Activated naive CD4-positive, alpha-beta T cell treated with anti-CD3 and anti-CD28 coated beads, Interleukin-2, amount 50 U/mL, for 24 hours (primary cell): ENCODE measurements at regions not wholly inside any gene's neighbourhood (a gene's known extent, or its start where the extent isn't known, plus 50 kb on each side); places are given as distances from the start of the nearest gene placed in this dataset.
"Not testable (repeated sequence)": the region's sequence is repeated elsewhere in the genome, so short reads cannot be mapped to it uniquely, and the experiment has no call there.

Experiments
- H3K27ac Mint-ChIP-seq: one replicate; pipeline ENCODE4 v1.8.0; 2021; ENCODE audit warnings: mild to moderate bottlenecking, mixed read lengths
- H3K27me3 Mint-ChIP-seq: one replicate; pipeline ENCODE4 v1.8.0; 2021; ENCODE audit warnings: mixed read lengths
- H3K36me3 Mint-ChIP-seq: one replicate; pipeline ENCODE4 v1.8.0; 2021; ENCODE audit warnings: mixed read lengths
- H3K4me1 Mint-ChIP-seq: one replicate; pipeline ENCODE4 v1.8.0; 2021; ENCODE audit warnings: mixed read lengths
- H3K4me3 Mint-ChIP-seq: one replicate; pipeline ENCODE4 v1.8.0; 2021; ENCODE audit warnings: mild to moderate bottlenecking, mixed read lengths
- H3K9me3 Mint-ChIP-seq: one replicate; pipeline ENCODE4 v1.8.0; 2021; ENCODE audit warnings: mixed read lengths

DNA sequence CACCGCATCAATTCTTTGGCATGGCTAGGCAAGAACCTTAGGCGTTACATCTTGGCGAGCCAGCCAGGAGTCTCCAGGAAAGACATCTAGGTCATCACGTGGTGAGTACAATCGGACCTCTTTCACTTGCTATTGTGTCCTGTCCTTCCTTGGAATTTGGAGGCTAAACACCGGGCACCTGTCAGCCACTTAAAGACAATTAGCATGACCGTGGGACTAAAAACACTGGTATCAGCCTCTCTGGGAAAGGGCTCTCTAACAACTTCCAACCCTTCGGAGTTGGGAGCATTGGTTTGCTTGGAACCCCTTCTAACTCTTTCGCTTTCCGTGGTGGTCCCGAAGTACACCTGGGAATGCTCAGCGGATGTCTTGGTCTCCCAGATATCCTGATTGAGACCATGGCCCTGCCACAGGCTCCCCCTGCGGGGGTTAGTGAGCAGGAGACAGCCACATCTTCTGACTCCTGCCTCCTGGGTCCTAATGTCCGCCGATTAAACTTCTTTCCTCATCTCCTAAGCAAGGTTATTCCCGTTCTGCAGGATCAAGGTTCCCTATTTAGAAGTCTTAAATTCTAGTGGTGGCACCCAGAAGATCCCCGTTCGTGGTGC lies 971.7 kb downstream of the FSCB start:
- H3K4me3 Mint-ChIP-seq, result no peak overlapping the region
- no peaks in the 10 kb centered on the region for H3K36me3 Mint-ChIP-seq
- H3K27me3 Mint-ChIP-seq, result no peaks in the 10 kb centered on the region
- H3K4me1 Mint-ChIP-seq, result no peaks in the 10 kb centered on the region
- H3K27ac Mint-ChIP-seq, result no peak overlapping the region
- H3K9me3 Mint-ChIP-seq, result peaks cover 14% of the 10 kb centered on the region

DNA sequence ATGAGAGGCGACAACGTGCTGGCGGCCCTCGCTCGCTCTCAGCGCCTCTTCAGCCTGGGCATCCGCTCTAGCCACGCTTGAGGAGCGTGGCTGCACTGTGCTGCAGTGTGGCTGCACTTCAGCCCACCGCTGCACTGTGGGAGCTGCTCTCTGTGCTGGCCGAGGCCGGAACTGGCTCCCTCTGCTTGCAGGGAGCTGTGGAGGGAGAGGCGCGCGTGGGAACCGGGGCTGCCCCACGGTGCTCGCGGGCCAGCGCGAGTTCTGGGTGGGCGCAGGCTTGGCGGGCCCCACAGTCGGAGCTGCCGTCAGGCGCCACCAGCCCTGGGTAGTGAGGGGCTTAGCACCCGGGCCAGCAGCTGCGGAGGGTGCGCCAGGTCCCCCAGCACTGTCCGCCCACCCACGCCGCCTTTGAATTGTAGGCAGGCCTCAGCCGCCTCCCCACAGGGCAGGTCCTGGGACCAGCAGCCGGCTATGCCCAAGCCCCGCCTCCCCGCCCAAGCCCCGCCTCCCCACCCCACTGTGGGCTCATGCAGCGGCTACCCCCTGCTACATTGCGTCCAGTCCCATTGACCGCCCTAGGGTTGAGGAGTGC lies 974.2 kb downstream of the FSCB start:
- Mint-ChIP-seq H3K36me3 (no peaks in the 10 kb centered on the region), H3K4me3 (no peak overlapping the region), H3K27ac (no peak overlapping the region), H3K4me1 (no peaks in the 10 kb centered on the region), H3K27me3 (no peaks in the 10 kb centered on the region), H3K9me3 (peaks cover 13% of the 10 kb centered on the region)

DNA sequence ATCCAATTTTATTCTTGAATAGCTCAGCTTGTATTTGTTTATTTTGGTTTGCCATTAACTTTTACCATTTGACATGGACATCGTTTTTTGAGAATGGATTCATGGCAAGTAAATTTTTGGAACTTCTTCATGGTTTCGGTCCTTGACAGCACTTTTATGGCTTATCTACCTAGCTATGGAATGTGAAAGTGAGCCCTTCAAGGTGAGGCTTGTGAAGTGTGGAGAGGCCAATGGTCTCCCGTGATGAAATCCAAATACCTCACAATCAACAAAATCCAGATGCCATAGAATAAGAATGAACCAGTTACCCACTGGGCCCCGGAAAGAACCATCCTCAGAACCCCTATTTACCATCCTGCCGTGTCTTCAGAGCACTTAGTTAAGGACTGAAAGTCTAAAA lies 978.8 kb downstream of the FSCB start:
- H3K4me3 Mint-ChIP-seq, result no peak overlapping the region
- H3K9me3 Mint-ChIP-seq, result no peaks in the 10 kb centered on the region
- H3K36me3 Mint-ChIP-seq, result no peaks in the 10 kb centered on the region
- H3K4me1 Mint-ChIP-seq, result no peaks in the 10 kb centered on the region
- H3K27me3 Mint-ChIP-seq, result no peaks in the 10 kb centered on the region
- no peak overlapping the region for H3K27ac Mint-ChIP-seq

DNA sequence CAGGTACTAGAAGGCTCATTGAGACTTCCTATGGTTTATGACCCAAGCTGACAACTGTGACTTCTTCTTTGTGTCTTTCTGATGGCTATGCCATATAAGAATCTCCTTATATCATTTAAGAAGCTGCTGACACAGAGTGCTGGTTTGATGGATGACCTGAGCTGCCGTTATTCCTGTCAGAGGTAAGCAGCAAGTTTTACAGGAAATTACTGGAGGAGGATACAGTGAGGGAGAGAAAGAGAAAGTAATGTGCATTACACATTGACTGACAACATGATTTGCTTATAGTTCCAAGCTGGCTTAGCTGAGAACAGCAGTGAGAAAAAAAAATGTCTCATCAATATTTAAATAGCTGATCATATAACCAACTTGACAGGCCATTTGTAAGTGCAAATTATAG lies 981.4 kb downstream of the FSCB start:
- no peaks in the 10 kb centered on the region for H3K9me3 Mint-ChIP-seq
- H3K27me3 Mint-ChIP-seq, result no peaks in the 10 kb centered on the region
- H3K4me3 Mint-ChIP-seq, result no peak overlapping the region
- H3K36me3 Mint-ChIP-seq, result no peaks in the 10 kb centered on the region
- H3K27ac Mint-ChIP-seq, result no peak overlapping the region
- H3K4me1 Mint-ChIP-seq, result no peaks in the 10 kb centered on the region

DNA sequence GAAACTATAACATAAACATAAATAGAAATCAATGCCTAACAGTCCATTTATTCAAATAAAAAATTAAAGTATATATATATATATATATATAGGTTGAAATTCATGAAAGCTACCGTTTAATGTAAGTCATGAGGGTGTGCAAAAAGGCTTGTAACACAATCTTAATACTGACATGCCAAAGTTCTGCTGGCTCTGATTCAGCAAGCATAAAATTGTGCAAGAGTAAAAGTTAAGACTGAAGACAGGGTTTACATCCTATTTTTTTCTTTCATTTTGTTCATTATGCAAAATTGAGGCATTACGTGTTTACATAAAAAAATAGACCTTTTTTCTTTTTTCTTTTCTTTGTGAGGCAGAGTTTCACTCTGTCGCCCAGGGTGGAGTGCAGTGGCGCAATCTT lies 984.2 kb downstream of the FSCB start:
- Mint-ChIP-seq H3K4me1 (no peaks in the 10 kb centered on the region), H3K36me3 (no peaks in the 10 kb centered on the region), H3K27ac (no peak overlapping the region), H3K9me3 (no peaks in the 10 kb centered on the region), H3K27me3 (no peaks in the 10 kb centered on the region), H3K4me3 (no peak overlapping the region)

DNA sequence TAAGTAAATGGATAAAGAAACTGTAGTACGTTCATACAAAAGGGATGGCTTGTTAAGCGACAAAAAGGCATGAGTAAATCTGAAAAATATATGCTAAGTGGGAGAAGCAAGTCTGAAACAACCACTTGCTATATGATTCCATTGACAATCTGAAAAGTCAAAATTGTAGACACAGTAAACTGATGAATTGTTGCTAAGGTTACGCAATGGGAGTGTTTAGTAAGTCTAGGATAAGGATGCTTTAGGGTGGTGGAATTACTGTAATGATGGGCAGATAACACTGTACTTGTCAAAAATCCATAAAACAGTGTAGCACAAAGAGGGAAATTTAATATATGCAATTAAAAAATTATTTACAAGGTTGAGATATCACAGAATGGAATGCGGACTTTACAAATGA lies 984.9 kb downstream of the FSCB start:
- Mint-ChIP-seq H3K4me1 (no peaks in the 10 kb centered on the region), H3K9me3 (peaks cover 4% of the 10 kb centered on the region), H3K36me3 (no peaks in the 10 kb centered on the region), H3K27me3 (no peaks in the 10 kb centered on the region), H3K4me3 (no peak overlapping the region), H3K27ac (no peak overlapping the region)

DNA sequence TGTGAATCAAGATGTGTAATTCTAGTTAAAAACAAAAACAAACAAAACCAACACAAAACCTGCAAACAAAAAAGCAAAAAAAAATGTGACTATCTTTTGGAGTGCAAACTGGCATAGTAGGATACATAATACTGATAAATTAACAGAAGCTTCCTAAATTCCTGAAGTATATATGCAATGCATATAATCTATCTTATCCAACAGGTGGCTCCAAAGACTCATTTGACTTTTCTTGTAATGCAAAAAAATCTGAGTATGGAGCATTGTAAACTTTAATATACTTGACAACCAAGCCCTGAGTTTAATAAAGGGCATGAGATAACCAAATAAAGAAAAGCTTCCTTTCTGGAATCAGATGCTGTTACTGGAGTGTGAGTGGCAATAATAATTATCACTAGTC lies 1003.6 kb downstream of the FSCB start:
- Mint-ChIP-seq H3K9me3 (no peaks in the 10 kb centered on the region), H3K4me3 (no peak overlapping the region), H3K27ac (no peak overlapping the region), H3K4me1 (no peaks in the 10 kb centered on the region), H3K36me3 (no peaks in the 10 kb centered on the region), H3K27me3 (no peaks in the 10 kb centered on the region)

DNA sequence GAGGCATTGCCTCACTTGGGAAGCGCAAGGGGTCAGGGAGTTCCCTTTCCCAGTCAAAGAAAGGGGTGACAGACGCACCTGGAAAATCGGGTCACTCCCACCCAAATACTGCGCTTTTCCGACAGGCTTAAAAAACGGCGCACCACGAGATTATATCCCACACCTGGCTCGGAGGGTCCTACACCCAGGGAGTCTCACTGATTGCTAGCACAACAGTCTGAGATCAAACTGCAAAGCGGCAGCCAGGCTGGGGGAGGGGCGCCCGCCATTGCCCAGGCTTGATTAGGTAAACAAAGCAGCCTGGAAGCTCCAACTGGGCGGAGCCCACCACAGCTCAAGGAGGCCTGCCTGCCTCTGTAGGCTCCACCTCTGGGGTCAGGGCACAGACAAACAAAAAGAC lies 1014.7 kb downstream of the FSCB start:
- not testable (repeated sequence) for H3K27me3 Mint-ChIP-seq, H3K4me1 Mint-ChIP-seq, H3K9me3 Mint-ChIP-seq, H3K4me3 Mint-ChIP-seq, H3K36me3 Mint-ChIP-seq, H3K27ac Mint-ChIP-seq

DNA sequence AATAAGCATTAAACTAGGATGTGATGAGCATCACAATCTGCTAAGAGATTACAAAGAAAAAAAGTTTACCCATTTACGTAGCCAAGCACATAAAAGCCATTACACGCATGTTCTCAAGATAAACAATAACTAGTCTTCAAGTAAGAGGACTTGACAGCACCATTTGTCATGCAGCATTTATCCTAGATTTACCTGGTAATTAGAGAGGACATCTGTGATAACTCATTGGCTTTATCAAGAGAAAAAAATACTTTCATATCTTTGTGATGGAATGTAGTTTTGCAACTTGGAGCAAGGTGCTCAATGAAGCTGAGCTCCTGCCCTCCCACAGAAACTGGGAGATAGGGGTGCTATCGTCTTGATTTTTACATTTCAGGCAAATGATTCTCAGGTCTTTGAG lies 1023.7 kb downstream of the FSCB start:
- H3K4me3 Mint-ChIP-seq, result no peak overlapping the region

DNA sequence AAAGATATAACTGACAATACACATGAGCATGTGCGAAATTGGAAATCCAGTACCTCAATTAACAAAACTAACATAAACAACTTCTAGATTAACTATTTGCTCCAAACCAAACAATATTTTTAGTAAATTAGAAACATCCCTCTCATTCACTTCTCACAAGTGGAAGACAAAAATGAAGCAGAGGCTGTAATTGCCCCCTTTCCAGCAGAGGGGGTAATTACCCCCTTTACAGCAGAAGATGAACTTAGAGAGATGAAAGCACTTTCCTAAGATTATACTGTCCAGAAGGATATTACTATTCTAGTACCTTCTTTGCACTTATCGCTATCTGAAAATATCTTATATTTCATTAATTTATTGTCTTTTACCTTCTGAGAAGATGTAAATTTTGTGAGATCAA lies 1025.2 kb downstream of the FSCB start:
- Mint-ChIP-seq H3K4me3 (no peak overlapping the region), H3K27ac (no peak overlapping the region), H3K36me3 (no peaks in the 10 kb centered on the region), H3K9me3 (peaks cover 4% of the 10 kb centered on the region), H3K4me1 (no peaks in the 10 kb centered on the region), H3K27me3 (no peaks in the 10 kb centered on the region)

More for the DNA sequence above, 1023.7 kb downstream of the FSCB start:
- no peaks in the 10 kb centered on the region for H3K36me3 Mint-ChIP-seq
- peaks cover 4% of the 10 kb centered on the region for H3K9me3 Mint-ChIP-seq
- no peak overlapping the region for H3K27ac Mint-ChIP-seq
- H3K4me1 Mint-ChIP-seq, result no peaks in the 10 kb centered on the region
- no peaks in the 10 kb centered on the region for H3K27me3 Mint-ChIP-seq

DNA sequence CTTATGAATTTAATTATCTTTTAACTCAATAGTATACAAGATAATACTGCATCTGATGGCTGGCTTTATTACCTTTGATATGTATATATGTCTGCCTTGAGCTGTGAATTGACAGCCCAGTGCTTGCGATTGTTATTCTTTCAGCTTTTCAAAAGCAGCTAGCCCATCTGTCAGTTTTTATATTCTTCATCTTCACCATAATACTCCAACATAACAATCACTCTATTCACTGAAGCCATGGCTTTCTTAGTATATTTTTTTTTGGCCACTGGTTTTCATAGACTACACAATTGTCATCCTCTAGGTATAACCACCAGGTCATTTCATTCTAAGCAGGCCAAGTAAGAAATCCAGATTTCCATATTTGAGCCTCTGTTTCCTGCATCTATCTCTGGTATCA lies 1026.1 kb downstream of the FSCB start:
- H3K4me1 Mint-ChIP-seq, result no peaks in the 10 kb centered on the region
- no peak overlapping the region for H3K4me3 Mint-ChIP-seq
- no peaks in the 10 kb centered on the region for H3K27me3 Mint-ChIP-seq
- no peak overlapping the region for H3K27ac Mint-ChIP-seq
- no peaks in the 10 kb centered on the region for H3K36me3 Mint-ChIP-seq
- peaks cover 7% of the 10 kb centered on the region for H3K9me3 Mint-ChIP-seq

DNA sequence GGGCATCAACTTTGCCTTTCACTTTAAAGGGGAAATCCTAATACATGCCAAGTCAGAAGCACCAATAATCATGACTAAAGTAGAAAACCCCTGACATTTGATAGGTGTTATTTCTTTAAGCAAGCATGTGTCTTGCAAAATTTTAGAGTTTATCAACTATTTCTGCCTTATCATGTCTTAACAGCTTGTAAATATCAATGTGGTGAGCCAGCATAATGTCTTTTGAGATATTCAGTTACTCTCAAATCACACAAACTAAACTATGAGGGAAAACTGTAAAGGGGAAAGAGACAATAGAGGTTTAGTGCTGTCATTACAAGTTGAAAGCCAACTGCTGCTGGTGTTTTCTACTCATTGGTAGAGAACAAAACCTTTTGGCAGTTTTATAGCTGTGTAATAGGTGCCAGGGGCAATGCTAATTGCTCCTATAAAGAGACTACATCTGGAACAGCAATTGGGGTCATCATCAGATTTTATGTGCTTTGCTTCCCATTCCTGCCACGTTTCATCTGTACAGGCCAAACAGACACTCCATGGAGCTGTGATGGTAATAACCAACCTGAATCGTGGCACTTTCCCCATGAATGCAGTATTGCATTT lies 1027.4 kb downstream of the FSCB start:
- H3K4me1 Mint-ChIP-seq, result no peaks in the 10 kb centered on the region
- H3K9me3 Mint-ChIP-seq, result peaks cover 10% of the 10 kb centered on the region
- no peaks in the 10 kb centered on the region for H3K36me3 Mint-ChIP-seq

DNA sequence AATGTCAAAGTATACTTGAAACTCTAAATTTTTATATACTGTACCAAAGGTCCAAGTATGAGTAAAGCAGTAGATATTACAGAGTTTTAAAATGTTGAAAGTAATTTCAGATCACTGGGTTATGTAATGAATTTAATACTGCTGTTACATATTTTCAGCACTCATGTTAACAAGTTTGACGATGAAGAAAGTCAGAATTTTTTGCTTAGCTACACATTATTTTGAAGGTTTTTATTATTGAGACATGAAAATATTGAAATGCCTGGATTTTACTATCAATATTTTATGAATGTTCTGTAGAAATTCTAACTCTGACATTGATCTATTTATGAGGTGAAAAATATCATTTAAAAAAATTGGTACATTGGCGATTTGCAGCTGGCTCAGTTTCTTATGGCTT lies 1030.3 kb downstream of the FSCB start:
- Mint-ChIP-seq H3K27me3 (no peaks in the 10 kb centered on the region), H3K9me3 (peaks cover 17% of the 10 kb centered on the region), H3K4me1 (no peaks in the 10 kb centered on the region), H3K4me3 (no peak overlapping the region), H3K27ac (no peak overlapping the region), H3K36me3 (no peaks in the 10 kb centered on the region)

More for the DNA sequence above, 1027.4 kb downstream of the FSCB start:
- Mint-ChIP-seq H3K27ac (no peak overlapping the region), H3K27me3 (no peaks in the 10 kb centered on the region), H3K4me3 (no peak overlapping the region)

DNA sequence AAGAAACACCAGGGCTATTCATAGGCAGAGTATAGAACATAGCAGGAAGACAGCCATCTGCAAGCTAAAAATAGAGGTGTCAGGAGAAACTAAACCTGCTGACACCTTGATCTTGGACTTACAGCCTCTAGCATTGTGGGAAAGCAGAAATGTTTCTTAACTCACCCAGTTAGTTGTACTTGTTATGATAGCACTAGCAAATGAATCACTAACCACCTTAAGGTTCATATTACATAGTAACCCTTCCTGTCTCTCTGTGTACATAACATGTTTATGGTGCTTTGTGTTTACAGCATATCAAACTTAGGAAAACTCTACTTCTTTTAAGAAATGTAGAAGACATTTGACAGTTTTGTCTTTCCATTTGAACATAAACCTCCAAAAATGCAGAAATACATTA lies 1031.3 kb downstream of the FSCB start:
- Mint-ChIP-seq H3K9me3 (peaks cover 17% of the 10 kb centered on the region), H3K36me3 (no peaks in the 10 kb centered on the region), H3K4me1 (no peaks in the 10 kb centered on the region), H3K27ac (no peak overlapping the region), H3K4me3 (no peak overlapping the region), H3K27me3 (no peaks in the 10 kb centered on the region)

DNA sequence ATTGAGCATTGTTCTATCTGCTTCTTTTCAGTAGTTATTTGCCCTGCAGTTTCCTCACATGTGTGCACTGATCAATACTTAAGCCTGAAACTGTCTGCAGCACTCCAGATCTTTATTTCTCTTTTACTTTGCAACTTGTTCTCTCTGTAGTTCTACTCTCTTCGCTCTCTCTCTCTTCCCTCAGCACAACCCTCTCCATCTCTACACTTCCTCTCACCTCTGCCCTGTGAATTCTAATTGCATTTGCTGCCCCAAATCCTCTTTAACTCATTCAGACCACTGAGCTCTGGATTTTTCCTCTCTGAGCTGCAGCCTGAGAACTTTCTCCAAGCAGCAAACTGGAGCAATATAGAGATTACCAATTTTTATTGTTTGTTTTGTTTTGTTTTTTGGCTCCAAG lies 1035.5 kb downstream of the FSCB start:
- Mint-ChIP-seq H3K4me3 (no peak overlapping the region), H3K36me3 (no peaks in the 10 kb centered on the region), H3K27ac (no peak overlapping the region), H3K27me3 (no peaks in the 10 kb centered on the region), H3K9me3 (peaks cover 12% of the 10 kb centered on the region), H3K4me1 (no peaks in the 10 kb centered on the region)

DNA sequence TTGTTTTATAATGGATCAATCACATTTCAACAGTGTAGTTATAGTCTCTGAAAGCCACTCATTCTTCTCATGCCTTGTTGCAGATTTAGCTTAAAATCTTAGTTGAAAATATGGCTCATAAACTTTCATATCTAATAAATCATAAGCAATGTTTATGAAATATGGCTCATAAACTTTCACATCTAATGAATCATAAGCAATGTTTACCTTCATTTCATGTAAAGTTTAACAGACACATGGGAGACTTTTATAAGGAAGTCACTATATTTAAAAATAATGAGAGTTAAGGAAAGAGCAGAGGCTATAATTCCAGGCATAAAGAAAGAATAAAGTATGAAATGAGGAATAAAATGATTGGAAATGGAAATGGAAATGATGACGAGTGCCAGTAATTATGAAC lies 1042.1 kb downstream of the FSCB start:
- no peak overlapping the region for H3K4me3 Mint-ChIP-seq
- no peaks in the 10 kb centered on the region for H3K27me3 Mint-ChIP-seq
- H3K9me3 Mint-ChIP-seq, result peaks cover 4% of the 10 kb centered on the region
- H3K36me3 Mint-ChIP-seq, result no peaks in the 10 kb centered on the region
- no peaks in the 10 kb centered on the region for H3K4me1 Mint-ChIP-seq
- no peak overlapping the region for H3K27ac Mint-ChIP-seq

DNA sequence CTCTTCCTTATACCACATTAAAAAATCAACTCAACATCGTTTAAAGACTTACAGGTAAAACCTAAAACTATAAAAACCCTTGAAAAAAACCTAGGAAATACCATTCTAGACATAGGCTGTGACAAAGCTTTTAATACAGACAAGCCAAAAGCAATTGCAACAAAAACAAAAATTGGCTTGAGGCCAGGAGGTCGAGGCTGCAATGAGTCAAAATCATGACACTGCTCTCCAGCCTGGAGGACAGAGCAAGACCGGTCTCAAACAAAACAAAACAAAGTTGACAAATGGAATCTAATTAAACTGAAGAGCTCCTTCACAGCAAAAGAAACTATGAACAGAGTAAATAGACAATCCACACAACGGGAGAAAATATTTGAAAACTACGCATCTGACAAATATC lies 1057.8 kb downstream of the FSCB start:
- H3K4me1 Mint-ChIP-seq, result no peaks in the 10 kb centered on the region
- H3K27ac Mint-ChIP-seq, result no peak overlapping the region
- no peak overlapping the region for H3K4me3 Mint-ChIP-seq
- H3K27me3 Mint-ChIP-seq, result no peaks in the 10 kb centered on the region
- peaks cover 9% of the 10 kb centered on the region for H3K9me3 Mint-ChIP-seq
- no peaks in the 10 kb centered on the region for H3K36me3 Mint-ChIP-seq
